Mucosa of descending colon (tissue), 3 donors: ENCODE measurements at regions not wholly inside any gene's neighbourhood (a gene's known extent, or its start where the extent isn't known, plus 50 kb on each side); places are given as distances from the start of the nearest gene placed in this dataset.

ENCODE experiments used
- ATAC-seq: fragments of 200-7000 bp; cut with Tn5 transposase; one replicate; pipeline ENCODE4 v1.9.1; 2020; ENCODE audit warnings: mild to moderate bottlenecking, moderate library complexity
- DNase-seq, 3 donors: peaks; one replicate each; pipeline ENCODE4 v3.0.0-alpha.2; 2020
- H3K36me3 ChIP-seq: fragments of 200-600 bp; one replicate; pipeline ENCODE4 v1.8.0; 2021; ENCODE audit warnings: low read depth, mild to moderate bottlenecking
- H3K4me1 ChIP-seq: fragments of 200-600 bp; one replicate; pipeline ENCODE4 v1.8.0; 2021; ENCODE audit warnings: low read depth, mild to moderate bottlenecking
- H3K4me3 ChIP-seq: fragments of 200-600 bp; one replicate; pipeline ENCODE4 v1.8.0; 2021; ENCODE audit warnings: mild to moderate bottlenecking
- H3K9me3 ChIP-seq: fragments of 200-600 bp; one replicate; pipeline ENCODE4 v1.8.0; 2021; ENCODE audit warnings: mild to moderate bottlenecking
- CTCF ChIP-seq: fragments of 200-600 bp; IDR thresholded peaks from one replicate; pipeline ENCODE4 v1.8.0; 2022; ENCODE audit warnings: antibody characterized with exemption, mild to moderate bottlenecking
- intact Hi-C, 2 donors: fragments of 100-400 bp; cut with DNase I in 1 of 2; cut with micrococcal nuclease in 1 of 2; formaldehyde crosslinking; loops; one replicate each; pipeline versions ENCODE4 v1.11.0 to v1.11.1; 2022; cut with DNase I, micrococcal nuclease
- donor health status: DM: no; HTN: no; CAD: no; lungs with moderate emphysema.
- donor health status: DM: no; HTN: no; CAD: no.
- donor health status: DM: no; HTN: yes; CAD: no.

GRCh38 chr2:119082821-119083400 is 75.6 kb downstream of the C1QL2 start:
- ATAC-seq (no peak), DNase-seq (no peak)
- intact Hi-C loops = no loop called here
- no peaks in the 10 kb centered on the region for H3K36me3 ChIP-seq
- H3K9me3 ChIP-seq = no peaks in the 10 kb centered on the region
- no peaks in the 10 kb centered on the region for H3K4me1 ChIP-seq
- H3K4me3 ChIP-seq = no peak overlapping the region
- no peak for TF ChIP-seq CTCF

- no peaks in the 10 kb centered on the region for H3K36me3 ChIP-seq
Measured at GRCh38 chr2:119078796-119079195, 79.8 kb downstream of the C1QL2 start.

GRCh38 chr2:119076713-119077112 is 81.8 kb downstream of the C1QL2 start:
- Histone ChIP-seq H3K4me3 (no peak overlapping the region), H3K9me3 (no peaks in the 10 kb centered on the region), H3K36me3 (no peaks in the 10 kb centered on the region), H3K4me1 (no peaks in the 10 kb centered on the region)
- no peak for ATAC-seq
- no peak for TF ChIP-seq CTCF
- intact Hi-C loops = no loop called here
- DNase-seq = no peak

More at GRCh38 chr2:119078796-119079195, 79.8 kb downstream of the C1QL2 start:
- Histone ChIP-seq H3K9me3 (no peaks in the 10 kb centered on the region), H3K4me1 (no peaks in the 10 kb centered on the region), H3K4me3 (no peak overlapping the region)
- DNase-seq = no peak
- TF ChIP-seq CTCF = no peak
- intact Hi-C loops = no loop called here
- no peak for ATAC-seq

GRCh38 chr2:119073213-119073612 is 85.3 kb downstream of the C1QL2 start:
- Histone ChIP-seq H3K4me3 (no peak overlapping the region), H3K36me3 (no peaks in the 10 kb centered on the region), H3K9me3 (no peaks in the 10 kb centered on the region), H3K4me1 (no peaks in the 10 kb centered on the region)
- ATAC-seq (no peak), DNase-seq (no peak)
- TF ChIP-seq CTCF = no peak
- intact Hi-C loops = no loop called here

GRCh38 chr2:119071476-119071875 is 87.1 kb downstream of the C1QL2 start:
- Histone ChIP-seq H3K4me1 (no peaks in the 10 kb centered on the region), H3K9me3 (no peaks in the 10 kb centered on the region), H3K4me3 (no peak overlapping the region), H3K36me3 (no peaks in the 10 kb centered on the region)
- no peak for DNase-seq
- TF ChIP-seq CTCF = no peak
- intact Hi-C loops = no loop called here
- no peak for ATAC-seq

GRCh38 chr2:119069781-119070180 is 88.8 kb downstream of the C1QL2 start:
- intact Hi-C loops = no loop called here
- no peaks in the 10 kb centered on the region for H3K4me1 ChIP-seq
- H3K36me3 ChIP-seq = no peaks in the 10 kb centered on the region
- DNase-seq (no peak), ATAC-seq (no peak)
- H3K4me3 ChIP-seq = no peak overlapping the region
- TF ChIP-seq CTCF = no peak
- no peaks in the 10 kb centered on the region for H3K9me3 ChIP-seq
